Uterus (tissue), 2 donors: ENCODE measurements at regions not wholly inside any gene's neighbourhood (a gene's known extent, or its start where the extent isn't known, plus 50 kb on each side); places are given as distances from the start of the nearest gene placed in this dataset.

Experiments
- CTCF ChIP-seq, 4 experiments: fragments of 200-600 bp in 2 of 4; fragments of 450-650 bp in 2 of 4; sonication (generic) in 2 of 4; IDR thresholded peaks; one replicate each; pipeline ENCODE4 v1.5.1; 2016 to 2019; ENCODE audit warnings: antibody characterized with exemption in 4 of 4, mild to moderate bottlenecking in 2 of 4, moderate library complexity in 1 of 4
- POLR2A ChIP-seq, 2 donors: fragments of 450-650 bp; IDR thresholded peaks; one replicate each; pipeline ENCODE4 v1.6.1; 2016; ENCODE audit warnings: antibody characterized with exemption in 2 of 2, mild to moderate bottlenecking in 1 of 2, moderate library complexity in 1 of 2

GRCh38 chr2:125168442-125168841 is 1143.4 kb downstream of the CNTNAP5 start:
- no peak for TF ChIP-seq CTCF (IDR thresholded peaks at IDR 0.05)
- no peak for TF ChIP-seq POLR2A (IDR thresholded peaks at IDR 0.05)
